ENCODE measurements at regions not wholly inside any gene's neighbourhood (a gene's known extent, or its start where the extent isn't known, plus 50 kb on each side); places are given as distances from the start of the nearest gene placed in this dataset.

DNA sequence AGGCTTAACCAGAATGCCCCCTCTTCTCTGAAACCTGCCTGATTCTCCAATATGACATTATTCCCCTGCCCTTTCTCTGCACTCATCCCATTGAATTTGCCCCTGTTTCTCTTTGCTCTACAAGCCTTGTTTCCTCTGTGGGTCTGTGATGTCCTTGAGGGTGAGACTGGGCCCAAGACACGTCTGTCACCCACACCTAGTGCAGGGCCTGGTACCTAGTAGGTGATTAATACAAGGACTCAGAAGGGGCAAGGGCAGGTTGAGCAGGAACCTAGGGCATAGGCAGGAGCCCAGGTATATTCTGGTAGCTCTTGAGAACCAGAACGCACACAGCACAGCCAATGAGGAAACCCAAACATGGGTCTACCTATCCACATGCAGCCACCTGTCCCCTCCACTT lies 81.9 kb upstream of the HMGXB4 start:
- TF ChIP-seq ATF3 (IDR thresholded peaks at IDR 0.05) (no peak), CTCF (IDR thresholded peaks at IDR 0.05; ENCODE audit: low read depth, low read length, missing input control) (no peak), TAF1 (conservative IDR thresholded peaks at IDR 0.05) (no peak), MAX (IDR thresholded peaks at IDR 0.05) (no peak), SP1 (IDR thresholded peaks at IDR 0.05) (no peak), RAD21 (IDR thresholded peaks at IDR 0.05) (no peak), NR2F2 (IDR thresholded peaks at IDR 0.05) (no peak), YY1 (IDR thresholded peaks at IDR 0.05) (no peak), JUND (IDR thresholded peaks at IDR 0.05) (no peak), FOXA1 (IDR thresholded peaks at IDR 0.05) (no peak), GABPA (IDR thresholded peaks at IDR 0.05 in 1 of 2, conservative IDR thresholded peaks at IDR 0.05 in 1 of 2) (no peak), HNF4A (conservative IDR thresholded peaks at IDR 0.05) (no peak)
- TF ChIP-seq, protein P1, sequence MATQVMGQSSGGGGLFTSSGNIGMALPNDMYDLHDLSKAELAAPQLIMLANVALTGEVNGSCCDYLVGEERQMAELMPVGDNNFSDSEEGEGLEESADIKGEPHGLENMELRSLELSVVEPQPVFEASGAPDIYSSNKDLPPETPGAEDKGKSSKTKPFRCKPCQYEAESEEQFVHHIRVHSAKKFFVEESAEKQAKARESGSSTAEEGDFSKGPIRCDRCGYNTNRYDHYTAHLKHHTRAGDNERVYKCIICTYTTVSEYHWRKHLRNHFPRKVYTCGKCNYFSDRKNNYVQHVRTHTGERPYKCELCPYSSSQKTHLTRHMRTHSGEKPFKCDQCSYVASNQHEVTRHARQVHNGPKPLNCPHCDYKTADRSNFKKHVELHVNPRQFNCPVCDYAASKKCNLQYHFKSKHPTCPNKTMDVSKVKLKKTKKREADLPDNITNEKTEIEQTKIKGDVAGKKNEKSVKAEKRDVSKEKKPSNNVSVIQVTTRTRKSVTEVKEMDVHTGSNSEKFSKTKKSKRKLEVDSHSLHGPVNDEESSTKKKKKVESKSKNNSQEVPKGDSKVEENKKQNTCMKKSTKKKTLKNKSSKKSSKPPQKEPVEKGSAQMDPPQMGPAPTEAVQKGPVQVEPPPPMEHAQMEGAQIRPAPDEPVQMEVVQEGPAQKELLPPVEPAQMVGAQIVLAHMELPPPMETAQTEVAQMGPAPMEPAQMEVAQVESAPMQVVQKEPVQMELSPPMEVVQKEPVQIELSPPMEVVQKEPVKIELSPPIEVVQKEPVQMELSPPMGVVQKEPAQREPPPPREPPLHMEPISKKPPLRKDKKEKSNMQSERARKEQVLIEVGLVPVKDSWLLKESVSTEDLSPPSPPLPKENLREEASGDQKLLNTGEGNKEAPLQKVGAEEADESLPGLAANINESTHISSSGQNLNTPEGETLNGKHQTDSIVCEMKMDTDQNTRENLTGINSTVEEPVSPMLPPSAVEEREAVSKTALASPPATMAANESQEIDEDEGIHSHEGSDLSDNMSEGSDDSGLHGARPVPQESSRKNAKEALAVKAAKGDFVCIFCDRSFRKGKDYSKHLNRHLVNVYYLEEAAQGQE (IDR thresholded peaks at IDR 0.05), result no peak
- TF ChIP-seq, protein P2, sequence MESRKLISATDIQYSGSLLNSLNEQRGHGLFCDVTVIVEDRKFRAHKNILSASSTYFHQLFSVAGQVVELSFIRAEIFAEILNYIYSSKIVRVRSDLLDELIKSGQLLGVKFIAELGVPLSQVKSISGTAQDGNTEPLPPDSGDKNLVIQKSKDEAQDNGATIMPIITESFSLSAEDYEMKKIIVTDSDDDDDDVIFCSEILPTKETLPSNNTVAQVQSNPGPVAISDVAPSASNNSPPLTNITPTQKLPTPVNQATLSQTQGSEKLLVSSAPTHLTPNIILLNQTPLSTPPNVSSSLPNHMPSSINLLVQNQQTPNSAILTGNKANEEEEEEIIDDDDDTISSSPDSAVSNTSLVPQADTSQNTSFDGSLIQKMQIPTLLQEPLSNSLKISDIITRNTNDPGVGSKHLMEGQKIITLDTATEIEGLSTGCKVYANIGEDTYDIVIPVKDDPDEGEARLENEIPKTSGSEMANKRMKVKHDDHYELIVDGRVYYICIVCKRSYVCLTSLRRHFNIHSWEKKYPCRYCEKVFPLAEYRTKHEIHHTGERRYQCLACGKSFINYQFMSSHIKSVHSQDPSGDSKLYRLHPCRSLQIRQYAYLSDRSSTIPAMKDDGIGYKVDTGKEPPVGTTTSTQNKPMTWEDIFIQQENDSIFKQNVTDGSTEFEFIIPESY (IDR thresholded peaks at IDR 0.05), result no peak

All from liver (tissue), 3 donors.